CD14-positive monocyte (primary cell): ENCODE measurements at regions not wholly inside any gene's neighbourhood (a gene's known extent, or its start where the extent isn't known, plus 50 kb on each side); places are given as distances from the start of the nearest gene placed in this dataset.

Experiments used
- DNase-seq, 3 donors: peaks; one replicate each; pipeline ENCODE4 v3.0.0-alpha.2; 2011 to 2022
- H2AFZ ChIP-seq: 2 replicates; pipeline ENCODE4 v1.6.0; 2012; ENCODE audit warnings: mild to moderate bottlenecking, low read depth, low read length, inconsistent platforms; ENCODE audit not compliant: insufficient read depth, poor library complexity, severe bottlenecking
- H3K27ac ChIP-seq, 2 donors: 1 replicate in 1 of 2; 2 replicates in 1 of 2; pipeline ENCODE4 v1.5.1; 2012 to 2013; ENCODE audit warnings: low read length in 2 of 2, control low read depth in 1 of 2, inconsistent platforms in 1 of 2, low read depth in 1 of 2, mild to moderate bottlenecking in 1 of 2
- H3K27me3 ChIP-seq, 2 donors: one replicate each; pipeline versions ENCODE4 v1.6.0 to v1.6.1; 2011 to 2013; ENCODE audit warnings: low read length in 2 of 2; ENCODE audit not compliant: control insufficient read depth in 2 of 2, insufficient read depth in 2 of 2
- H3K36me3 ChIP-seq, 2 donors: replicated peaks in 1 of 2; 1 replicate in 1 of 2; 2 replicates in 1 of 2; pipeline versions ENCODE4 v1.5.1 to v1.6.1; 2012 to 2013; ENCODE audit warnings: low read length in 2 of 2, control low read depth in 1 of 2, inconsistent platforms in 1 of 2, mild to moderate bottlenecking in 1 of 2; ENCODE audit not compliant: insufficient read depth in 2 of 2, control insufficient read depth in 1 of 2
- H3K4me1 ChIP-seq, 2 donors: 1 replicate in 1 of 2; 2 replicates in 1 of 2; pipeline versions ENCODE4 v1.5.1 to v1.6.1; 2012 to 2013; ENCODE audit warnings: low read length in 2 of 2, control low read depth in 1 of 2, inconsistent platforms in 1 of 2, mild to moderate bottlenecking in 1 of 2, moderate library complexity in 1 of 2; ENCODE audit not compliant: insufficient read depth in 2 of 2, control insufficient read depth in 1 of 2
- H3K4me2 ChIP-seq: replicated peaks from 2 replicates; pipeline ENCODE3; 2012; ENCODE audit warnings: low read length, moderate library complexity, mild to moderate bottlenecking; ENCODE audit not compliant: poor library complexity, severe bottlenecking; ENCODE audit errors: extremely low read depth
- H3K4me3 ChIP-seq, 3 experiments: fragments of 200-600 bp in 1 of 3; sonication (generic) in 1 of 3; replicated peaks in 1 of 3; 1 replicate in 2 of 3; 2 replicates in 1 of 3; pipeline ENCODE4 v1.5.1; 2011 to 2013; ENCODE audit warnings: low read length in 3 of 3, mild to moderate bottlenecking in 3 of 3, control low read depth in 2 of 3, low read depth in 2 of 3, inconsistent platforms in 1 of 3, moderate library complexity in 1 of 3
- H3K79me2 ChIP-seq: 2 replicates; pipeline ENCODE4 v1.6.0; 2012; ENCODE audit warnings: mild to moderate bottlenecking, control low read depth, inconsistent platforms, low read length, moderate library complexity; ENCODE audit not compliant: insufficient read depth
- H3K9ac ChIP-seq: 2 replicates; pipeline ENCODE4 v1.6.0; 2017; ENCODE audit warnings: low read length, mild to moderate bottlenecking; ENCODE audit not compliant: insufficient read depth, poor library complexity, severe bottlenecking
- H3K9me3 ChIP-seq, 2 donors: replicated peaks in 1 of 2; 1 replicate in 1 of 2; 2 replicates in 1 of 2; pipeline versions ENCODE4 v1.5.1 to v1.6.1; 2012 to 2013; ENCODE audit warnings: low read length in 2 of 2, control low read depth in 1 of 2; ENCODE audit not compliant: control insufficient read depth in 1 of 2, insufficient read depth in 1 of 2
- H4K20me1 ChIP-seq: 2 replicates; pipeline ENCODE4 v1.6.0; 2012; ENCODE audit warnings: mild to moderate bottlenecking, low read length, control low read depth, moderate library complexity; ENCODE audit not compliant: insufficient read depth
- H3K27ac Mint-ChIP-seq, 7 donors: one replicate each; pipeline ENCODE4 v1.8.0; 2020; ENCODE audit warnings: mild to moderate bottlenecking in 7 of 7, mixed read lengths in 7 of 7, moderate library complexity in 6 of 7, inconsistent platforms in 2 of 7
- H3K27me3 Mint-ChIP-seq, 3 donors: one replicate each; pipeline ENCODE4 v1.8.0; 2021 to 2022; ENCODE audit warnings: low read depth in 3 of 3, mild to moderate bottlenecking in 3 of 3, mixed read lengths in 3 of 3, moderate library complexity in 3 of 3, inconsistent platforms in 1 of 3
- H3K36me3 Mint-ChIP-seq, 2 donors: one replicate each; pipeline ENCODE4 v1.8.0; 2020; ENCODE audit warnings: mixed read lengths in 2 of 2, inconsistent platforms in 1 of 2, mild to moderate bottlenecking in 1 of 2
- H3K4me1 Mint-ChIP-seq: one replicate; pipeline ENCODE4 v1.8.0; 2020; ENCODE audit warnings: mild to moderate bottlenecking, mixed read lengths
- H3K4me3 Mint-ChIP-seq, 2 donors: one replicate each; pipeline ENCODE4 v1.8.0; 2020; ENCODE audit warnings: mild to moderate bottlenecking in 2 of 2, mixed read lengths in 2 of 2, moderate library complexity in 1 of 2
- H3K9me3 Mint-ChIP-seq, 7 donors: one replicate each; pipeline ENCODE4 v1.8.0; 2020 to 2022; ENCODE audit warnings: mixed read lengths in 7 of 7, mild to moderate bottlenecking in 6 of 7, moderate library complexity in 6 of 7, inconsistent platforms in 2 of 7
- CTCF ChIP-seq: fragments of 200-600 bp; IDR thresholded peaks from one replicate; pipeline ENCODE4 v1.8.0; 2022; ENCODE audit warnings: antibody characterized with exemption, mild to moderate bottlenecking
- WGBS: methylation state at CpG from one replicate; pipeline ENCODE4 v1.1.5; 2013; ENCODE audit warnings: missing lambda C conversion rate; ENCODE audit not compliant: insufficient coverage; 5-methylcytosine and 5-hydroxymethylcytosine counted together
- intact Hi-C, 2 donors: fragments of 100-400 bp; cut with micrococcal nuclease; formaldehyde crosslinking; loops; one replicate each; pipeline versions ENCODE4 v1.15.0 to v1.15.1; 2023

- TF ChIP-seq CTCF, result no peak
- no peak overlapping the region for H3K27ac ChIP-seq
- no peaks in the 10 kb centered on the region for H3K36me3 Mint-ChIP-seq
- intact Hi-C loops, result no loop called here
- H3K4me3 Mint-ChIP-seq, result no peak overlapping the region
- H3K4me2 ChIP-seq, result no peak overlapping the region
- H3K79me2 ChIP-seq, result no peaks in the 10 kb centered on the region
- peaks cover 0 to 22% of the 10 kb centered on the region in 2 donors for H3K9me3 ChIP-seq
- no peak for DNase-seq
- no peaks in the 10 kb centered on the region for H3K36me3 ChIP-seq
- no peaks in the 10 kb centered on the region for H3K4me1 Mint-ChIP-seq
- no peak overlapping the region for H3K4me3 ChIP-seq
- no peak overlapping the region for H3K27ac Mint-ChIP-seq
- WGBS, result no CpG with 5 or more reads among the region's 3 CpGs
- H2AFZ ChIP-seq, result no peak overlapping the region
- H3K27me3 ChIP-seq, result no peaks in the 10 kb centered on the region
- no peaks in the 10 kb centered on the region for H4K20me1 ChIP-seq
- H3K4me1 ChIP-seq, result no peaks in the 10 kb centered on the region
- H3K9ac ChIP-seq, result no peak overlapping the region
- peaks cover 0 to 2% (median 0%) of the 10 kb centered on the region in 3 donors for H3K27me3 Mint-ChIP-seq
- peaks cover 12 to 24% (median 16%) of the 10 kb centered on the region in 7 donors for H3K9me3 Mint-ChIP-seq
Measured at GRCh38 chr10:10164848-10165247, 852.8 kb upstream of the CELF2 start.

- no peaks in the 10 kb centered on the region for H4K20me1 ChIP-seq
- intact Hi-C loops, result no loop called here
- H3K27ac Mint-ChIP-seq, result no peak overlapping the region
- H3K4me3 ChIP-seq, result no peak overlapping the region
- H3K4me1 Mint-ChIP-seq, result no peaks in the 10 kb centered on the region
- H3K4me3 Mint-ChIP-seq, result no peak overlapping the region
- no peak for TF ChIP-seq CTCF
- no CpG with 5 or more reads among the region's 1 CpG for WGBS
- H3K9me3 Mint-ChIP-seq, result peaks cover 10 to 24% (median 13%) of the 10 kb centered on the region in 7 donors
- peaks cover 0 to 2% (median 0%) of the 10 kb centered on the region in 3 donors for H3K27me3 Mint-ChIP-seq
- no peak overlapping the region for H3K9ac ChIP-seq
- no peaks in the 10 kb centered on the region for H3K36me3 Mint-ChIP-seq
- H2AFZ ChIP-seq, result no peak overlapping the region
- no peak for DNase-seq
- no peaks in the 10 kb centered on the region for H3K79me2 ChIP-seq
- H3K4me2 ChIP-seq, result no peak overlapping the region
- peaks cover 0 to 22% of the 10 kb centered on the region in 2 donors for H3K9me3 ChIP-seq
- H3K4me1 ChIP-seq, result no peaks in the 10 kb centered on the region
- no peaks in the 10 kb centered on the region for H3K36me3 ChIP-seq
- no peak overlapping the region for H3K27ac ChIP-seq
- H3K27me3 ChIP-seq, result no peaks in the 10 kb centered on the region
Measured at GRCh38 chr10:10165415-10165814, 852.3 kb upstream of the CELF2 start.
